ENCODE measurements at regions not wholly inside any gene's neighbourhood (a gene's known extent, or its start where the extent isn't known, plus 50 kb on each side); places are given as distances from the start of the nearest gene placed in this dataset.
"Not testable (repeated sequence)": the region's sequence is repeated elsewhere in the genome, so short reads cannot be mapped to it uniquely, and the experiment has no call there.

DNA sequence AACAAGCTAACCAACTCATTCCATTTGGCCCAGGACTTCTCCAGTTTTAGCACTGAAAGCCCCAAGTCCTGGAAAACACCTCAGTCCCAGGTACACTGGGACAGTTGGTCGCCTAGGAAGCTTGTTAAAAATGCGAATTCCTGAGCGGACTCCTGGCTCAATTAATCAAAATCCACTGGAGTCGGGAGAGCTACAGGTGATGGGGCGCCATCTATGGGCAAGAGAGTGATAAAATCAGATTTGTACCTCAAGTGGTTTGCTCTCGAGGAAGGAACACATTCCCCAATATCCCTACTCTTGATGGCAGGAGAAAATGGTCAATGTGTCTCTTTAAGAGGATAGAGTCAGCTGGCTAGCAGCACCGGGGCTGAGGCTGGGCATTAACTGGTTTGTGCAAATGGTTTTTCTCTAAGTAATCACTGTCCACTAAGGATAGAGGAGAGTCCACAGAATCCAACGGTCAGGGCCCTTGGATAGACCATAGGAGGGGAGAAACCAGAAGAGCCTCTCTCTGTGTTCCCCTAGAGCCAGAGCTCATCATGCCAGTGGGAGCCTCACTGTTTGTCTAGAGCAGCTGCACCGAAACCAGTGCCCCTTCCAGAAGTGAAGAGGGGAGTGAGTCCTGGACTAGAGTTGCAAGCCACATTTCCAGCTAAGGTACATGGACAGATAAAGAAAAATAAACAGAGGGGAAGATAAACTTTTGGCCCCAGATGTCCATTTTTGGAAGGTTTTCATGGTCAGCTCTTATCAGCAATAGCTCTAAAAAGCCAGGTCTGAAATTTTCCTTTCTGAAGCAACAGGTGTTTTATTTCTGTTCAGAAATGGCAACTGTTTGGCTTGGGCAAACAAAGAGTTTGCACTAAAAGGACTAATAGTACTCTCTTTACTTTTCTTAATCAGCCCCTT, 148.5 kb downstream of the TENT5C start:
- peak; percentile 50 for DNase-seq (ENCODE audit: low spot score)

- no peak for DNase-seq (ENCODE audit: low spot score)
Observed at GRCh38 chr1:117757668-117758067, 151.8 kb downstream of the TENT5C start.

DNA sequence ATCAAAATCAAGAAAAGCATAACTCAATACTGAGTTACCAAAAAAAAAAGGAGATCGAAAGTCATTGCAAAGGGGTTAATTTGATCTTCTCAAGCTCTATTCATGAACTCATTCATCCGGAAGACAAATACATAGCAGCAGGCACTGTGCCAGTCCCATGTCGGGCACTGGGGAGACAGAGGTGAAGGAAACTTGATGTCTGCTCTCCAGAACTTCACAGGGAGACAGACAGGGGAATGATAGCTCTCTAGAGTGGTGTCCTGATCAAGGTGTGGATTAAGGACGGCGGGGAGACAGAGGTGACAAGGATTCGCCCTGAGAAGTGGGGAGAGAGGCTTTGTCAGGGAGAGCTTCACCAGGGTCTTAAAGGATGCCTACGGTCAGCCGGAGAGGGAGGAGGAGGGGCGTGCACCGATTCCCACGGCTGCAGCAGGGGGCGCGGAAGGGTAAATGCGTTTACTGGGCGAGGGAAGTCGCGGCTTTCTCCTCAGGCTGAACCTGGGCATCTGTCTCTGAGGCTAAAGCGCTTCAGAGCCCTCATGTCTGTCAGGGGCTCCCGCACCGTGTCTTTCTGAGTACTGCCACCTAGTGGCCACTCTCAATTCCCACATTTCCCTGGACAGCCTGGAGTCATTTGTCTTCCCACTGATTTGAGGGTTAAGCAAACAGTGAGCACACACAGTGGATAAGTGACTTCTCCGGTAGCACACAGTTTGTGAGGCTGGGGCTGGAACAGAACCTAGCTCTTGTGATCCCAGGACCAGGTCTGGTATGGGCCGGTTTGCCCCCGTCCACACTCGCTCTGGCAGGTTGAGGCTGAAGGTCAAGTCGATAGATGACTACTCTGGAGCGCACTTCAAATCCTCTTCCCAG, 152.8 kb downstream of the TENT5C start:
- DNase-seq (ENCODE audit: low spot score) = peak; percentile 72

GRCh38 chr1:117759535-117759934, 153.7 kb downstream of the TENT5C start:
- no peak for DNase-seq (ENCODE audit: low spot score)

GRCh38 chr1:117760069-117760468, 154.2 kb downstream of the TENT5C start:
- DNase-seq (ENCODE audit: low spot score) = no peak

DNA sequence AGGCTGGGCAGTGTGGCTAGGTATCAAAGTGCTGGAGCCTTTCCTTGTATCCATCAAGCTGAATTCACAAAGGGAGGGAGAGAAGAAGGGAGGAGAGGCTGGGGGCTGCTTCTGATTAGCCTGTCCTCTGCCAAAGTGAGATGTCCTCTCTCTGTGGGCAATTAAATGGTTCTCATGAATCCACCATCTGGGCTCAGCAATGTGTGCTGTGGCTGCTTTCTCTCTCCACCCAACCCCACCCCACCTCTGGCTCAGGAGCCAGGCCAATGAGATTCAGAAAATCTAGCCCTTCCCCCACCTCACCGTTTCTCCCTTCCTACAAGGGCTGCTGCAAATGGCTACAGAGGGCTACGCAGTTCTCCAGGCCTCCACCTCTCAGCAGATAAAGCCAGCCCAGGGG, 154.6 kb downstream of the TENT5C start:
- DNase-seq (ENCODE audit: low spot score) = no peak

DNA sequence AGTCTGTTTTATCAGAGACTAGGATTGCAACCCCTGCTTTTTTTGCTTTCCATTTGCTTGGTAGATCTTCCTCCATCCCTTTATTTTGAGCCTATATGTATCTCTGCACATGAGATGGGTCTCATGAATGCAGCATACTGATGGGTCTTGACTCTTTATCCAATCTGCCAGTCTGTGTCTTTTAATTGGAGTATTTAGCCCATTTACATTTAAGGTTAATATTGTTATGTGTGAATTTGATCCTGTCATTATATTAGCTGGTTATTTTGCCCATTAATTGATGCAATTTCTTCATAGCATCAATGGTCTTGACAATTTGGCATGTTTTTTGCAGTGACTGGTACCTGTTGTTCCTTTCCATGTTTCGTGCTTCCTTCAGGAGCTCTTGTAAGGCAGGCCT, 161.7 kb downstream of the GDAP2 start:
- not testable (repeated sequence) for DNase-seq (ENCODE audit: low spot score)

GRCh38 chr1:117770981-117771531, 158.4 kb downstream of the GDAP2 start:
- no peak for DNase-seq (ENCODE audit: low spot score)

DNA sequence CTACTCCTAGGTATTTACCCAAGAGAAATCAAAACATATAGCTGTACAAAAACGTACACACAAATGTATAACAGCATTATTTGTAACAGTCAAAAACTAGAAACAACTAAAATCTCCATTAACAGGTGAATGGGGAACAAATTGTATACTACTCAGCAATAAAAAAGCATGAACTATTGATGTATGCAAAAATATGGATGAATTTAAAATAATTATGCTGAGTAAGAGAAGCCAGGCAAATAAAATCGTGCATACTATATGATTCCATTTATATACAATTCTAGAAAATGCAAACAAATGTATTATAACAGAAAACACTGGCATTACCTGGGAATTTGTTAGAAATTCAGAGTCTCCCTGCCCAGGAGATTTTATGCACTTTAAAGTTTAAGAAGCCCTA, 150.1 kb downstream of the GDAP2 start:
- no peak for DNase-seq (ENCODE audit: low spot score)

DNA sequence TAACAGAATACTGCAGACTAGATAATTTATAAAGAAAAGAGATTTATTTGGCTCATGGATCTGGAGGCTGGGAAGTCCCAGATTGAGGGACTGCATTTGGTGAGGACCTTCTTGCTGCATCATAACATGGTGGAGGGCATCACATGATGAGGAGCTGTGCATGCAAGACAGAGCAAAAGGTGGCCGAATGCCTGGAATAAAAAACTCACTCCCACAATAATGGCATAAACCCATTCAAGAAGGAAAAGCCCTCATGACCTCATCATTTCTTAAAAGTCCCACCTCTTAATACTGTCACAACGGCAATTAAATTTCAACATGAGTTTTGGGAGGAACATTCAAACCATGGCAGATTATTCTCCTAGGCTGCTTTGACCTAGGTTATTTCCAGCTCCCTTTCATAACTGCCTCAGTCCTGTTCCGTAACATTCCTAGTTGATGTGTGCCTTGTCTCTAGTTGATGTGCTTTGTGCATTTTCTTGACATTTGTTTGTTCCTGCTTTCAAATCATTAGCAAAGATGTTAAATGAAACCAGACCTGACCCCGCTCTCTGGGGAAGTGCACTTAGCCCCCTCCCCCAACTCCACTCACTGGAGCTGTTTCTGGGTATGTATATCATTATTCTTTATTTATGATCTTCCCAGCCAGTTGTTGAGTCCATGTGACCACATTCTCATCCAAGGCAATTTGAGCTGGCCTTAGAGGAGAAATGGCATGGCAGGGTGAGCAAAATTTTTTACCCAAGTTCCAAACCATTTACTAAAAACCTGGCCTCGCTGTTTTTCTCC, 148.5 kb downstream of the GDAP2 start:
- DNase-seq (ENCODE audit: low spot score) = no peak

- DNase-seq (ENCODE audit: low spot score) = no peak
Observed at GRCh38 chr1:117782056-117782455, 147.4 kb downstream of the GDAP2 start.

GRCh38 chr1:117783606-117784396, 145.6 kb downstream of the GDAP2 start:
- DNase-seq (ENCODE audit: low spot score) = no peak

- DNase-seq (ENCODE audit: low spot score) = no peak
Observed at GRCh38 chr1:117788014-117788413, 141.4 kb downstream of the GDAP2 start.

- DNase-seq (ENCODE audit: low spot score) = no peak
Observed at GRCh38 chr1:117793413-117793812, 136.0 kb downstream of the GDAP2 start.

DNA sequence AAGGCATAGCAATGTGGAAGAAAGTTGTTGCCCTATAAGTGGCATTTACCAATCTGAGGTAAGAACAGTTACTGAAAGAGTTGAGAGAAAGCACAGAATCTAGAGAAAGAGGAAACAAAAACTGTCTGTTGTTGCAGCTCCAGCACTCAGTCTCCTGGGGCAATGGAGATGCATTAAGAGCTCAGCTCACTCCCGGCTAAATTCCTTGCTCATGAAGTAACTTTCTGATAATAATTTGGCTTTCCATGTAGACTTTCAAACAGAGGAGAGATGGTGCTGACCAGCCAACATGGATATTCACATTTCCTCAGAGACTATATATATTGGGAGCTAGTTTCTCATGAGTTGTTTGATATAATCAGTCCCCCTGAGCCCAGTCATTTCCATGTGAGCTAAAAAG, 135.3 kb downstream of the GDAP2 start:
- DNase-seq (ENCODE audit: low spot score) = no peak

DNA sequence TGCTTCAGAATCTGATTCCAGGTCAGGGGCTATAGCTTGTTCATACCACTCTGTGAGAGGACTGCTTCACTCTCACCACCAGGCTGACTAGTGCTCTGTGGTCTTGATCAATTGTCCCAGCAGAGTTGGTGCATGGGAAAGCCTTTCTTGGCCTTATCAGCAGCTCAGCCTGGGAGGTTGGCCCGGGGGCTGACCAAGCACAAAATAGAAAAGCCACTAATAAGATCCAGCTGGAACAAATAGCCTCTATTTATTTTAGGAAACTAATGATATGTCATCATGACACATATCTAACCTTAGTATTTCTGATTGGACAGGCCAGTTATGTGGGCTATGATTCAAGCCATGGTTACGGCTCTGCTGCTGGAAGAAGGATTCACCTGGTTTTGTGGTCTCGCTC, 134.2 kb downstream of the GDAP2 start:
- no peak for DNase-seq (ENCODE audit: low spot score)

DNA sequence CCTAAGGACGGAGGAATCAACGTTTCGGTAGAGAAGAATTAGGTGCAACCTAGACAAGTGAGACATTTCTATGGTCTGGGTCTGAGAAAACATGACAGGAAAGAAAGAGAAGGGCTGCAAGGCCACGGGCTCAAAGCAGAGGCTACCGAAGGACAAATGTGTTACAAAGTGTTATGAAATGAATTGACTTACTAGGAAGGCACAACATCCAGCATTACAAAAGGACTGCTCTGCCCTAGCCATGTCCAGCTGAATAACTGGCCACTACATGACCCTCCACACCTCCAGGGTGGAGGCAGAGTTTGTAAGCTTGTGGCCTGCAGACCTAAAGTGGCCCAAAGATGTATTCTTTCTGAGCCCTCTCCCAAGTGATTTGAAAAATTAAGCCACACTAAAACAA, 133.6 kb downstream of the GDAP2 start:
- DNase-seq (ENCODE audit: low spot score) = no peak

DNA sequence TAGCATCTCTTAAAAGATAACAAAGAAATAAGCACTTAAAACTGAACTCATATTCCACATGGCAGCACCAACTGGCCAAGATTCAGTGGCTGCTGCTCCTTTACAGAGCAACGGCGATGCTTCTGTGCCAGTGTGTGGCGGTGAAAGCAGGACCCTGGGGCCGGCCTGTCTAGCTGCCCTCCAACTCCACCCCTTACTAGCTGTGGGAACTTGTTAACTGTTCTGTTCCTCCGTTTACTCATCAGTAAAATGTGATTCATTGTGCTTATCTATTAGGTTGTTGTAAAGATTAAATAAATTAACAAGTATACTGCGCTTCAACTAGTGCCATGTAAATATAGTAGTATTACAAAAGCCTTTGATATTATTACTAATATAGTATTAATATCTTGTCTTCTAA, 133.2 kb downstream of the GDAP2 start:
- DNase-seq (ENCODE audit: low spot score) = no peak

- no peak for DNase-seq (ENCODE audit: low spot score)
Observed at GRCh38 chr1:117798550-117798949, 130.9 kb downstream of the GDAP2 start.

DNA sequence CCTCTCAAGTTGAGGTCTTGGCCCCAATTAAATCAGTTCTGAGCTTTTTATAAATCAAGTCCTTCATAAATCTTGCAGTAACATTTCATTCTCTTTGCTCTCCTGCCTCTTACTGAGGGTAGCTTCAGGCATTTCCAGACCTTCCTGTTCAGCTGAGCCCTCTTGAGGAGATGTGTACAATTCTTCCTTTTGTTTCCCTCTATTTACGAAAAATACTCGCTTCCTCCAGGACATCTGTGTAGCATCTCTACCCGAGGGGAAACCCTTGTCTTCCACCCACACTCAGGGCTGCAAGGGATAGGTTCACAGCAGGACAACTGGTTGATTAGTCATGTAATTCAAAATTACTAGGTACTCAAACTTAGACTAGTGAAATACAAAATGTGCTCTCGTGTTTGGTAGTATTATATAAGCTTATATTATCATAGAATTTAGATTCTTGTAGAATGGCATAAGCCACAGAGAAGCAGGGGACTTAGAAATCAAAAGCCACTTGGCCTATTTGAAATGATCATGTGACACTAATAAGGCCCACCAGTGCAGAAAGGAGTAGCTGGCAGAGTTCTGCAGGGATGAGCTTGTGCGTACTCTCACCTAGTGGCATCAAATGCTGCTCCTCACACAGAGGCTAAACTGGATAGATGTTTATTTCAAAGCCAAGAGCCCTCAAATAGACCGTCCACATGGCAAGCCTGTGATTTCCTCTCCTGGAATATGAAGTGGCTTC, 126.7 kb downstream of the GDAP2 start:
- no peak for DNase-seq (ENCODE audit: low spot score)
